BJ (cell line): ENCODE measurements at regions not wholly inside any gene's neighbourhood (a gene's known extent, or its start where the extent isn't known, plus 50 kb on each side); places are given as distances from the start of the nearest gene placed in this dataset.

Experiments
- CTCF ChIA-PET: fragments of 350-600 bp; formaldehyde crosslinking; extraction: SDS; loops from one replicate; lab custom pipeline; 2021; ENCODE audit warnings: antibody characterized with exemption, inconsistent platforms; lab: Yijun Ruan, JAX
- POLR2A ChIA-PET: fragments of 300-600 bp; sonication (Branson Sonifier 250); formaldehyde crosslinking; extraction: SDS; loops from one replicate; lab custom pipeline; 2021; ENCODE audit warnings: antibody characterized with exemption; lab: Charles Lee
- DNase-seq: peaks from one replicate; pipeline ENCODE4 v3.0.0-alpha.2; 2011; ENCODE audit warnings: low read depth
- H3K27me3 ChIP-seq: 2 replicates; pipeline ENCODE4 v1.6.0; 2011; ENCODE audit warnings: low read length; ENCODE audit not compliant: control insufficient read depth, insufficient read depth
- H3K36me3 ChIP-seq: 2 replicates; pipeline ENCODE4 v1.5.1; 2011; ENCODE audit warnings: low read length; ENCODE audit not compliant: control insufficient read depth, insufficient read depth
- H3K4me3 ChIP-seq: 2 replicates; pipeline ENCODE4 v1.5.1; 2011; ENCODE audit warnings: low read depth, mild to moderate bottlenecking, control low read depth, low read length
- TF ChIP-seq, protein P1 (sequence below): IDR thresholded peaks from 2 replicates; pipeline ENCODE4 v1.5.1; 2011; ENCODE audit warnings: low read depth, mild to moderate bottlenecking, control low read depth, inconsistent platforms, low read length, moderate library complexity; ENCODE audit not compliant: insufficient read depth

DNA sequence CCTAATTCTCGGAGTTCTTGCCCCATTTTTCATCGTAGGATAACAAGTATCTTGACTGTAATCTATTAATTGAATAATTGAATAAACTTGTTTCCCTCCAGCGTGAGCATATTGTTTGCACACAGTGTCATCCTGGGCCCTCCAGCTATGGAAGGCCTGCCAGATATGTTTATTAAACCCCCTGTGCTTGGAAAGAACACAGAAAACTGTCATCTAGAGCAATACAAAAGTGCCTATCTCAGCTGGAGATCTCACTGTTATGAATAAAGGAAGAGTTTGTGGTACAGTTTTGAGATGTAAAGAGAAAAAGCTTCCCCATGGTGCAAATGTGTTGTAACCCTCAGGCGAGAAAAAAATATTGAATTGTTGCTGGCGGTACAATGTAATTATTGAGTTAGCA is 405.9 kb downstream of the SOX2 start:
- ChIA-PET CTCF (no interaction called here), POLR2A (no interaction called here)
- no peak for DNase-seq

DNA sequence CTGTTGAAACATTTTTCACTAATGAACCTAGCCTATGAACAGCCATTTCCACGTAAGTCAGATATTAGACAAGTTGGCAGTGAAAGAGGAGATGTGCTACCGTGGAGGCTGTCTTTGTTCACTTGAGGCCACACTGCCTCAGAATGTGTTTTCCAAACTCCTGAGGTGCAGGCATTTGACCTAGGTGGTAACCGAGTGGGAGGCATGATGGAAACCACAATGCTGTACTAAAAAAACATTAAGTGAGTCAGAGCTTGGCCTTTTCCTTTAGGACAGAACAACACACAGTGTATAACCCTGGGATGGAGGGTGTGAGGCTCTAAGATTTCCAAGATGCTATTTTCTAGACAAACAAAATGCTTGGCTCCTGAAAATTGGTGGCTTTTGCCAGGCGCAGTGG is 406.3 kb downstream of the SOX2 start:
- Histone ChIP-seq H3K4me3 (no peak overlapping the region), H3K27me3 (no peaks in the 10 kb centered on the region), H3K36me3 (no peaks in the 10 kb centered on the region)
- TF ChIP-seq, protein P1, sequence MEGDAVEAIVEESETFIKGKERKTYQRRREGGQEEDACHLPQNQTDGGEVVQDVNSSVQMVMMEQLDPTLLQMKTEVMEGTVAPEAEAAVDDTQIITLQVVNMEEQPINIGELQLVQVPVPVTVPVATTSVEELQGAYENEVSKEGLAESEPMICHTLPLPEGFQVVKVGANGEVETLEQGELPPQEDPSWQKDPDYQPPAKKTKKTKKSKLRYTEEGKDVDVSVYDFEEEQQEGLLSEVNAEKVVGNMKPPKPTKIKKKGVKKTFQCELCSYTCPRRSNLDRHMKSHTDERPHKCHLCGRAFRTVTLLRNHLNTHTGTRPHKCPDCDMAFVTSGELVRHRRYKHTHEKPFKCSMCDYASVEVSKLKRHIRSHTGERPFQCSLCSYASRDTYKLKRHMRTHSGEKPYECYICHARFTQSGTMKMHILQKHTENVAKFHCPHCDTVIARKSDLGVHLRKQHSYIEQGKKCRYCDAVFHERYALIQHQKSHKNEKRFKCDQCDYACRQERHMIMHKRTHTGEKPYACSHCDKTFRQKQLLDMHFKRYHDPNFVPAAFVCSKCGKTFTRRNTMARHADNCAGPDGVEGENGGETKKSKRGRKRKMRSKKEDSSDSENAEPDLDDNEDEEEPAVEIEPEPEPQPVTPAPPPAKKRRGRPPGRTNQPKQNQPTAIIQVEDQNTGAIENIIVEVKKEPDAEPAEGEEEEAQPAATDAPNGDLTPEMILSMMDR = no peak
- CTCF ChIA-PET = no interaction called here
- DNase-seq = no peak
- POLR2A ChIA-PET = no interaction called here

More for the DNA sequence above, 405.9 kb downstream of the SOX2 start:
- Histone ChIP-seq H3K27me3 (no peaks in the 10 kb centered on the region), H3K36me3 (no peaks in the 10 kb centered on the region), H3K4me3 (no peak overlapping the region)
- TF ChIP-seq, protein P1 = no peak

DNA sequence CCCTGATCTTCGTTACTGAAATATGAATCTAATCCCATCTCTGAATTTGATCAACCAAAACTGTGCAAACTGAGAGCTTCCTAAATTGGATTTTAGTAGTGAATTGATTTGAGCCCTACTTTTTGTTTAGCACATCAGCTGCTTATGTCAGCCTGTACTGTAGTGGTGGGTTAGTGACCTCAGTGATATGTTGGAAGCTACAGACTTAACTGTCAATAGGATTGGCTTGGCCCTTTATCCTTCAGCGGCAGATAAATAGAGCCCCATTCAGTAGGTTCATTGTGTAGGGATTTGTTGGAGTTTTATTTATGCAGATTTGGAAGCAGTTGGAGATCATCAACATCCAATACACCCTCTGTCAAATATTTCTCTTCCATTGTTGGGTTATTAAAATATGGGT is 409.7 kb downstream of the SOX2 start:
- Histone ChIP-seq H3K27me3 (no peaks in the 10 kb centered on the region), H3K36me3 (no peaks in the 10 kb centered on the region), H3K4me3 (no peak overlapping the region)
- ChIA-PET POLR2A (no interaction called here), CTCF (no interaction called here)
- no peak for DNase-seq
- TF ChIP-seq, protein P1 = no peak

DNA sequence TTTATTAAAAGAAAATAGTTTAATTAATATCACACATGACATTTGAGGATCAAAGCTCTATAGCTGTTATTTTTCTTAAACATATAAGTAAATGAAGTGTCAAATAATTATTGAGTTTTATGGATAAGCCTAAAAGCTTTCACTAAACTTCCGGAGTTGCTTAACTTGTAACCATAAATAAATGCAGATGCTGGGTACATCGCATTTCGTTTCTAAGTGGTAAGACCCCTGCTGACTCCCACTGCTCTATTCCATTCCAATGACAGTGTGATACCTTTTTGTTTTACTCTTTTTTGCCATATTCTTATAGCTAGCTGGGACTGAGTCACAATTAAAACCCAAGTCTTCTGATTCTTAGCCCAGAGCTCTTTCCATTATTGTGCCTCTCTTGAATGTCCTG is 411.1 kb downstream of the SOX2 start:
- Histone ChIP-seq H3K27me3 (no peaks in the 10 kb centered on the region), H3K36me3 (no peaks in the 10 kb centered on the region), H3K4me3 (no peak overlapping the region)
- TF ChIP-seq, protein P1 = no peak
- DNase-seq = no peak
- POLR2A ChIA-PET = no interaction called here
- CTCF ChIA-PET = no interaction called here

DNA sequence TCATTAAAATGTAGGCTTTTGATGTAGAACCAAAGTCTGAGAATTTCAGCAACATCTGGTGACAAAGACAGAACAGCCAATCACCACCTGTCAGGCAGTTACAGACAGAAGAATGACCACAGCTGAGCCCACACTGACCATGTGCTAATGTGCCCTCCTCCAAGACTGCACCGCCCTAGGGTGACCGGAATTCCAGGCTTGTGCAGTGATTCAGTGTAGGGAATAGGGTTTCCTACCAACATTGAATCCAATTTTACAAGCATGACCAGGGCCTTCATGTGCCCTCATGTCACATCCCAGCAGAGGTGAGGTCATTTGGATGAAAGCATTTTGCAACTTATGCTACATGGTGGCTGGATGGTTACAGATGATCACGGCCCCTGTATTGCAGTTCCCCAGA is 412.5 kb downstream of the SOX2 start:
- H3K4me3 ChIP-seq = no peak overlapping the region
- no peak for DNase-seq
- H3K36me3 ChIP-seq = no peaks in the 10 kb centered on the region
- ChIA-PET POLR2A (no interaction called here), CTCF (no interaction called here)
- TF ChIP-seq, protein P1 = no peak
- H3K27me3 ChIP-seq = no peaks in the 10 kb centered on the region
